ENCODE measurements at regions not wholly inside any gene's neighbourhood (a gene's known extent, or its start where the extent isn't known, plus 50 kb on each side); places are given as distances from the start of the nearest gene placed in this dataset.

- peak; percentile 4 for DNase-seq (ENCODE audit: low spot score)
Measured at GRCh38 chr4:23333946-23334878, 555.6 kb downstream of the PPARGC1A start.

- no peak for DNase-seq (ENCODE audit: low spot score)
Measured at GRCh38 chr4:23333556-23333945, 556.3 kb downstream of the PPARGC1A start.

GRCh38 chr4:23332313-23332712, 557.5 kb downstream of the PPARGC1A start:
- DNase-seq (ENCODE audit: low spot score): no peak

GRCh38 chr4:23327120-23327519, 562.7 kb downstream of the PPARGC1A start:
- no peak for DNase-seq (ENCODE audit: low spot score)

GRCh38 chr4:23324021-23324690, 565.7 kb downstream of the PPARGC1A start:
- DNase-seq (ENCODE audit: low spot score): no peak

- no peak for DNase-seq (ENCODE audit: low spot score)
Measured at GRCh38 chr4:23323436-23323835, 566.4 kb downstream of the PPARGC1A start.

GRCh38 chr4:23322732-23323131, 567.1 kb downstream of the PPARGC1A start:
- DNase-seq (ENCODE audit: low spot score): no peak

- no peak for DNase-seq (ENCODE audit: low spot score)
Measured at GRCh38 chr4:23320931-23321587, 568.8 kb downstream of the PPARGC1A start.

GRCh38 chr4:23312686-23313085, 577.2 kb downstream of the PPARGC1A start:
- no peak for DNase-seq (ENCODE audit: low spot score)

- no peak for DNase-seq (ENCODE audit: low spot score)
Measured at GRCh38 chr4:23311983-23312382, 577.9 kb downstream of the PPARGC1A start.

- DNase-seq (ENCODE audit: low spot score): no peak
Measured at GRCh38 chr4:23305026-23305425, 584.8 kb downstream of the PPARGC1A start.

GRCh38 chr4:23298371-23298770, 591.5 kb downstream of the PPARGC1A start:
- DNase-seq (ENCODE audit: low spot score): no peak

- no peak for DNase-seq (ENCODE audit: low spot score)
Measured at GRCh38 chr4:23297327-23297726, 592.5 kb downstream of the PPARGC1A start.

- no peak for DNase-seq (ENCODE audit: low spot score)
Measured at GRCh38 chr4:23291139-23291538, 598.4 kb downstream of the GBA3 start.

GRCh38 chr4:23290656-23291055, 597.9 kb downstream of the GBA3 start:
- no peak for DNase-seq (ENCODE audit: low spot score)

GRCh38 chr4:23279377-23279986, 586.7 kb downstream of the GBA3 start:
- DNase-seq (ENCODE audit: low spot score): no peak

GRCh38 chr4:23278845-23279244, 586.1 kb downstream of the GBA3 start:
- DNase-seq (ENCODE audit: low spot score): no peak

GRCh38 chr4:23276076-23276475, 583.3 kb downstream of the GBA3 start:
- DNase-seq (ENCODE audit: low spot score): no peak

GRCh38 chr4:23269566-23269965, 576.8 kb downstream of the GBA3 start:
- DNase-seq (ENCODE audit: low spot score): no peak

- no peak for DNase-seq (ENCODE audit: low spot score)
Measured at GRCh38 chr4:23268072-23268771, 575.5 kb downstream of the GBA3 start.

GRCh38 chr4:23266401-23266800, 573.7 kb downstream of the GBA3 start:
- DNase-seq (ENCODE audit: low spot score): no peak

GRCh38 chr4:23260511-23260910, 567.8 kb downstream of the GBA3 start:
- DNase-seq (ENCODE audit: low spot score): no peak

Measured in globus pallidus (tissue), 1 donor.